ENCODE measurements at regions not wholly inside any gene's neighbourhood (a gene's known extent, or its start where the extent isn't known, plus 50 kb on each side); places are given as distances from the start of the nearest gene placed in this dataset.

DNA sequence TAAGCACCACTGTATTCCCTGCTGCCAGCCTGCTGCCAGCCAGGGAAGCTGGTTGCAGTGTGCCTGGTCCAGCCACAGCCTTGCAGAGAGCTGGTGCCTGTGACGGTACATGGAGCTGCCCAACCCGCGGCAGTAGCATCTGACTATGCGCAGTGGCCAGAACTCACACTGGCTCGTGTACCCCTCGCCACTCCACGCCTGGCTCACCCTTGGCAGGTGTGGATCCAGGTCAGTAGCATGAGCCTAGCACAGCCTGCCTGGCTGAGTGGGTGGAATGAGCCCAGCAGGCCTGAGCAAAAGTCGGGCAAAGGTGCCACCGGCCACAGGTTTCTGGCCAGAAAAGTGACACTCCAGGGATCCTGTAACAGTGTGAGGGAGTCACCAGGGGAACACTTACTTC, 361.7 kb upstream of the MAP3K7 start:
- Histone ChIP-seq H3K14ac (ENCODE audit: insufficient read depth, low read length) (no peak overlapping the region), H3K79me2 (ENCODE audit: insufficient read depth, low read length) (no peaks in the 10 kb centered on the region), H2BK15ac (ENCODE audit: low read depth, low read length) (no peak overlapping the region), H2BK20ac (ENCODE audit: low read depth, low read length, poor library complexity, severe bottlenecking) (no peak overlapping the region), H4K20me1 (ENCODE audit: control insufficient read depth, insufficient read depth, insufficient read length) (no peaks in the 10 kb centered on the region), H3K27ac (ENCODE audit: insufficient read length, low read depth, low read length) (no peak overlapping the region), H2BK5ac (ENCODE audit: insufficient read length, low read length) (no peak overlapping the region), H3K79me1 (ENCODE audit: insufficient read depth, low read depth, low read length, poor library complexity, severe bottlenecking) (no peaks in the 10 kb centered on the region), H3K4ac (ENCODE audit: low read depth, low read length) (no peak overlapping the region), H3T11ph (ENCODE audit: low read length) (no peak overlapping the region), H3K18ac (ENCODE audit: insufficient read length, low read depth, low read length) (no peak overlapping the region), H4K5ac (ENCODE audit: insufficient read length, low read depth, low read length) (no peak overlapping the region), H2AFZ (ENCODE audit: low read length) (no peak overlapping the region), H3K23ac (ENCODE audit: insufficient read length, low read depth, low read length) (no peak overlapping the region), H3K27me3 (ENCODE audit: insufficient read depth, low read length) (no peaks in the 10 kb centered on the region), H3K4me1 (ENCODE audit: insufficient read depth, low read length) (no peaks in the 10 kb centered on the region), H4K8ac (replicated peaks; ENCODE audit: insufficient read length, low read depth, low read length) (no peak overlapping the region), H3K4me2 (ENCODE audit: insufficient read depth, insufficient read length, low read length) (no peak overlapping the region), H2AK5ac (ENCODE audit: insufficient read length, low read length) (no peak overlapping the region), H3K9me3 (ENCODE audit: control insufficient read depth, low read depth, low read length) (no peaks in the 10 kb centered on the region), H3K56ac (ENCODE audit: insufficient read length, low read depth, low read length) (no peak overlapping the region), H2BK12ac (ENCODE audit: insufficient read length, low read depth, low read length) (no peak overlapping the region), H2BK120ac (ENCODE audit: low read depth, low read length, poor library complexity, severe bottlenecking) (no peak overlapping the region), H3K9ac (ENCODE audit: extremely low read depth, insufficient read length, low read length) (no peak overlapping the region), H3K23me2 (ENCODE audit: insufficient read length, low read depth, low read length, poor library complexity, severe bottlenecking) (no peaks in the 10 kb centered on the region), H4K91ac (ENCODE audit: insufficient read length, low read depth, low read length) (no peak overlapping the region)
- no peaks in the 10 kb centered on the region for H3K36me3 Mint-ChIP-seq (ENCODE audit: insufficient read depth in 1 of 3, low read depth in 3 of 3)
- H3K9me3 Mint-ChIP-seq = no peaks in the 10 kb centered on the region
- H3K4me1 Mint-ChIP-seq = 0 out of 4 replicates have a peak, but pooled peaks cover 0 to under 1% of the 10 kb centered on the region in 2 experiments
- H3K4me3 Mint-ChIP-seq = no peak overlapping the region
- no peak overlapping the region for H3K27ac Mint-ChIP-seq
- WGBS (ENCODE audit: extremely low coverage, insufficient read length, low lambda C conversion rate) = no CpG with 5 or more reads among the region's 9 CpGs
- TF ChIP-seq, protein P1, sequence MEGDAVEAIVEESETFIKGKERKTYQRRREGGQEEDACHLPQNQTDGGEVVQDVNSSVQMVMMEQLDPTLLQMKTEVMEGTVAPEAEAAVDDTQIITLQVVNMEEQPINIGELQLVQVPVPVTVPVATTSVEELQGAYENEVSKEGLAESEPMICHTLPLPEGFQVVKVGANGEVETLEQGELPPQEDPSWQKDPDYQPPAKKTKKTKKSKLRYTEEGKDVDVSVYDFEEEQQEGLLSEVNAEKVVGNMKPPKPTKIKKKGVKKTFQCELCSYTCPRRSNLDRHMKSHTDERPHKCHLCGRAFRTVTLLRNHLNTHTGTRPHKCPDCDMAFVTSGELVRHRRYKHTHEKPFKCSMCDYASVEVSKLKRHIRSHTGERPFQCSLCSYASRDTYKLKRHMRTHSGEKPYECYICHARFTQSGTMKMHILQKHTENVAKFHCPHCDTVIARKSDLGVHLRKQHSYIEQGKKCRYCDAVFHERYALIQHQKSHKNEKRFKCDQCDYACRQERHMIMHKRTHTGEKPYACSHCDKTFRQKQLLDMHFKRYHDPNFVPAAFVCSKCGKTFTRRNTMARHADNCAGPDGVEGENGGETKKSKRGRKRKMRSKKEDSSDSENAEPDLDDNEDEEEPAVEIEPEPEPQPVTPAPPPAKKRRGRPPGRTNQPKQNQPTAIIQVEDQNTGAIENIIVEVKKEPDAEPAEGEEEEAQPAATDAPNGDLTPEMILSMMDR (conservative IDR thresholded peaks at IDR 0.05) = no peak
- no peak for DNase-seq
- no peaks in the 10 kb centered on the region; the same call in 1 of the 2 replicates for H3K27me3 Mint-ChIP-seq (ENCODE audit: low read depth)

Measured in H9 (cell line).